ENCODE measurements at regions not wholly inside any gene's neighbourhood (a gene's known extent, or its start where the extent isn't known, plus 50 kb on each side); places are given as distances from the start of the nearest gene placed in this dataset.

GRCh38 chr13:106373304-106373988 lies 162.0 kb downstream of the EFNB2 start:
- H3K9me3 ChIP-seq (ENCODE audit: control insufficient read depth, low read length), result no peaks in the 10 kb centered on the region
- no peaks in the 10 kb centered on the region for H3K4me1 ChIP-seq (ENCODE audit: control insufficient read depth, insufficient read depth, low read length)
- Mint-ChIP-seq H3K36me3 (ENCODE audit: low read depth) (no peaks in the 10 kb centered on the region), H3K4me3 (no peak overlapping the region), H3K4me1 (peaks cover 9% of the 10 kb centered on the region), H3K27me3 (ENCODE audit: insufficient read depth) (peaks cover 10% of the 10 kb centered on the region), H3K9me3 (no peaks in the 10 kb centered on the region), H3K27ac (no peak overlapping the region)
- no peaks in the 10 kb centered on the region for H3K36me3 ChIP-seq (ENCODE audit: control insufficient read depth, insufficient read depth, low read length)
- no peak for DNase-seq
- H3K27me3 ChIP-seq (ENCODE audit: control insufficient read depth, insufficient read depth, low read length, poor library complexity, severe bottlenecking), result no peaks in the 10 kb centered on the region
- H3K27ac ChIP-seq (ENCODE audit: low read depth, low read length), result no peak overlapping the region
- H3K4me3 ChIP-seq (ENCODE audit: low read length), result no peak overlapping the region
- WGBS, 2 experiments (ENCODE audit: insufficient coverage in 1 of 2, insufficient read length in 1 of 2), result 75 to 87% methylated on average over 6 to 7 of the region's 7 CpGs
- TF ChIP-seq CTCF (conservative IDR thresholded peaks at IDR 0.05), result no peak
- no peak overlapping the region for H3K9ac ChIP-seq (ENCODE audit: extremely low read depth, low read length, poor library complexity, severe bottlenecking)

DNA sequence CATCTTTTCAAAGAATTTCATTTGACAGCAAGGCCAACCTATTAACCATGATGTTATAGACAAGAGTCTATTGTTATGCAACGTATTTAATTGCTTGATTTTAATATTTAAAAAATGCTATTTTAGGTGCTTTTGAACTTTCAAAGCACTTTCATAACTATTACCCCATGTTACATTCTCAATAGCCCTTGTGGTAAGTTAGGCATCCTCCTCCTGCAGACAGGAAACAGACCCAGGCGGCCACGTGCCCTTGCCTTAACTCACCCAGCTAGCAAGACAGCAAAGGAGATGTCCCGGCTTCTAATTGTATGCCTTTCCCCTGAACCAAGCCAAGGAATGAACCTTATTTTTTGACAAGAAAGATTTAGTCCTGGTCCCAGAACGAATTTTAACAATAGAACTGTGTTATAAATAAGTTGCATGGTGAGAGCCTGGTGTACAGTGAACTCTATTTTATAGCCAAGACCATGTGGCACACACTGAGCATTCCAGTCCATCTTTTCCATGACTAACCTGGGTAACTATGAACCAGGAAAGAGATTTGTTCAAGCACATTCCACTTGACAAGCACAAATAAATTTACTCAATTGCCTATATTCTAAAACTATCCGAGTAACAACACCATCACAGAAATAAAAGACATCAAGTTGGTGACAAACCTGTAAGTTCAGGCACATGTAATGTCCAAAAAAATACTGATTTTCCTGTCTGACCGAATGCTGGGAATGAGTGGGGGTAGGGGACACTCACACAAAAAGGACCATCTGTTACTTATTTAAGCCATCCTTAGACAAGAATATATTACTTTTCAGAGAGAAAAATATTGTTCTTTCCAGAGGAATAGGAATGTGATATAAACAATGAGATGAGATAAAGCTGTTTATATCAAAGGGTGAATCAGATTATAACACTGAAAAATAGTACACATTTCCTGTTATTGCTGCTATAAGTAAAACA lies 163.0 kb downstream of the EFNB2 start:
- WGBS, 2 experiments (ENCODE audit: insufficient coverage in 1 of 2, insufficient read length in 1 of 2), result 84 to 85% methylated on average over 5 to 6 of the region's 7 CpGs
- peaks cover 8% of the 10 kb centered on the region for H3K27me3 Mint-ChIP-seq (ENCODE audit: insufficient read depth)
- no peak overlapping the region for H3K9ac ChIP-seq (ENCODE audit: extremely low read depth, low read length, poor library complexity, severe bottlenecking)
- no peak overlapping the region for H3K27ac Mint-ChIP-seq
- no peak for DNase-seq
- no peaks in the 10 kb centered on the region for H3K9me3 ChIP-seq (ENCODE audit: control insufficient read depth, low read length)
- H3K4me1 Mint-ChIP-seq, result peaks cover 13% of the 10 kb centered on the region
- H3K4me1 ChIP-seq (ENCODE audit: control insufficient read depth, insufficient read depth, low read length), result no peaks in the 10 kb centered on the region
- H3K4me3 Mint-ChIP-seq, result no peak overlapping the region
- no peak for TF ChIP-seq CTCF (conservative IDR thresholded peaks at IDR 0.05)
- H3K27me3 ChIP-seq (ENCODE audit: control insufficient read depth, insufficient read depth, low read length, poor library complexity, severe bottlenecking), result no peaks in the 10 kb centered on the region
- H3K27ac ChIP-seq (ENCODE audit: low read depth, low read length), result peak overlapping the region; percentile 28
- no peaks in the 10 kb centered on the region for H3K36me3 ChIP-seq (ENCODE audit: control insufficient read depth, insufficient read depth, low read length)
- no peaks in the 10 kb centered on the region for H3K36me3 Mint-ChIP-seq (ENCODE audit: low read depth)
- no peaks in the 10 kb centered on the region for H3K9me3 Mint-ChIP-seq
- H3K4me3 ChIP-seq (ENCODE audit: low read length), result no peak overlapping the region

DNA sequence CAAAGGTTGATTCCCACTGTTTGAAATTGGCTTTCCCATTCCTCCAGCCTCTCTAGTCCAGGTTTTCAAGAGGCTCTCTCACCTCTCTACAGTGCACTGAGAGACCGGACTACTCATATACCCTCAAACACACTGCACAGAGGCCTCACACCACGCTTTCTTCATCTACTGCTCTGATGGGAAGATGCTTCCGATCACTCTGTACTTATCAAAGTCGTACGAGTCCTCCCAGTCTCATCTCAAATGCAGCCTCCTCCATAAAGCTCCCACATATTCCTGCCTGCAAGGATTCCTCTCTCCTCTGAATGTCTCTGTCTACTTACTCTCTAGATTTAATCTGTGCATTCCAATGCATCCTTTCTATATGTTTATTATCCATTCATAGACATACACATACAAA lies 164.4 kb downstream of the EFNB2 start:
- 92% methylated on average over 5 of the region's 5 CpGs for WGBS, 2 experiments (ENCODE audit: insufficient coverage in 1 of 2, insufficient read length in 1 of 2)
- H3K4me1 Mint-ChIP-seq, result peaks cover 25% of the 10 kb centered on the region
- H3K9me3 Mint-ChIP-seq, result no peaks in the 10 kb centered on the region
- H3K27ac Mint-ChIP-seq, result no peak overlapping the region
- Histone ChIP-seq H3K4me1 (ENCODE audit: control insufficient read depth, insufficient read depth, low read length) (peaks cover 4% of the 10 kb centered on the region), H3K9ac (ENCODE audit: extremely low read depth, low read length, poor library complexity, severe bottlenecking) (no peak overlapping the region), H3K27me3 (ENCODE audit: control insufficient read depth, insufficient read depth, low read length, poor library complexity, severe bottlenecking) (no peaks in the 10 kb centered on the region), H3K4me3 (ENCODE audit: low read length) (no peak overlapping the region), H3K9me3 (ENCODE audit: control insufficient read depth, low read length) (peaks cover 1% of the 10 kb centered on the region), H3K27ac (ENCODE audit: low read depth, low read length) (no peak overlapping the region), H3K36me3 (ENCODE audit: control insufficient read depth, insufficient read depth, low read length) (no peaks in the 10 kb centered on the region)
- no peaks in the 10 kb centered on the region for H3K36me3 Mint-ChIP-seq (ENCODE audit: low read depth)
- no peak for DNase-seq
- no peak overlapping the region for H3K4me3 Mint-ChIP-seq
- H3K27me3 Mint-ChIP-seq (ENCODE audit: insufficient read depth), result no peaks in the 10 kb centered on the region
- no peak for TF ChIP-seq CTCF (conservative IDR thresholded peaks at IDR 0.05)

Measured in endodermal cell (in vitro differentiated cells).